Fibroblast of lung (primary cell): ENCODE measurements at regions not wholly inside any gene's neighbourhood (a gene's known extent, or its start where the extent isn't known, plus 50 kb on each side); places are given as distances from the start of the nearest gene placed in this dataset.

Experiments
- DNase-seq, 2 donors: peaks; one replicate each; pipeline versions ENCODE4 v3.0.0 to v3.0.0-alpha.2; 2010; ENCODE audit warnings: low read depth in 2 of 2
- H2AFZ ChIP-seq: 2 replicates; pipeline ENCODE4 v1.5.1; 2012; ENCODE audit warnings: low read length, control low read depth, inconsistent platforms
- H3K27ac ChIP-seq: 2 replicates; pipeline ENCODE4 v1.5.1; 2011; ENCODE audit warnings: low read length, control low read depth; ENCODE audit not compliant: insufficient read depth
- H3K27me3 ChIP-seq: 2 replicates; pipeline ENCODE4 v1.5.1; 2011; ENCODE audit warnings: mild to moderate bottlenecking, low read length; ENCODE audit not compliant: control insufficient read depth, insufficient read depth
- H3K36me3 ChIP-seq: 2 replicates; pipeline ENCODE4 v1.5.1; 2011; ENCODE audit warnings: low read length; ENCODE audit not compliant: control insufficient read depth, insufficient read depth
- H3K4me1 ChIP-seq: 2 replicates; pipeline ENCODE4 v1.5.1; 2011; ENCODE audit warnings: low read length; ENCODE audit not compliant: control insufficient read depth, insufficient read depth; ENCODE audit errors: extremely low read depth
- H3K4me2 ChIP-seq: 2 replicates; pipeline ENCODE4 v1.5.1; 2011; ENCODE audit warnings: low read length, control low read depth; ENCODE audit not compliant: insufficient read depth; ENCODE audit errors: extremely low read depth
- H3K4me3 ChIP-seq, 4 experiments: fragments of 200-600 bp in 1 of 4; sonication (generic) in 1 of 4; replicated peaks in 1 of 4; 2 replicates each; pipeline ENCODE4 v1.5.1; 2011 to 2016; ENCODE audit warnings: low read length in 4 of 4, low read depth in 3 of 4, mild to moderate bottlenecking in 3 of 4, control low read depth in 2 of 4, inconsistent platforms in 1 of 4, mixed read lengths in 1 of 4; ENCODE audit not compliant: insufficient read depth in 1 of 4; ENCODE audit errors: control extremely low read depth in 1 of 4
- H3K79me2 ChIP-seq: 2 replicates; pipeline ENCODE4 v1.5.1; 2012; ENCODE audit warnings: mild to moderate bottlenecking, low read length, inconsistent platforms; ENCODE audit not compliant: control insufficient read depth, insufficient read depth
- H3K9ac ChIP-seq: 2 replicates; pipeline ENCODE4 v1.5.1; 2011; ENCODE audit warnings: mild to moderate bottlenecking, low read length, control low read depth; ENCODE audit not compliant: insufficient read depth
- H3K9me3 ChIP-seq: 2 replicates; pipeline ENCODE4 v1.5.1; 2012; ENCODE audit warnings: low read depth, low read length; ENCODE audit not compliant: control insufficient read depth, insufficient read depth
- H4K20me1 ChIP-seq: 2 replicates; pipeline ENCODE4 v1.5.1; 2011; ENCODE audit warnings: low read length; ENCODE audit not compliant: control insufficient read depth, insufficient read depth; ENCODE audit errors: extremely low read depth
- CTCF ChIP-seq, 2 donors: IDR thresholded peaks in 1 of 2; conservative IDR thresholded peaks in 1 of 2; 1 replicate in 1 of 2; 2 replicates in 1 of 2; pipeline ENCODE4 v1.5.1; 2011 to 2012; ENCODE audit warnings: low read length in 2 of 2, control low read depth in 1 of 2, inconsistent platforms in 1 of 2, low read depth in 1 of 2, mild to moderate bottlenecking in 1 of 2
- EZH2 ChIP-seq: IDR thresholded peaks from 2 replicates; pipeline ENCODE4 v1.5.1; 2012; ENCODE audit warnings: low read length, control low read depth, mild to moderate bottlenecking; ENCODE audit errors: missing control alignments

- Histone ChIP-seq H3K9ac (no peak overlapping the region), H3K27me3 (peaks cover 5% of the 10 kb centered on the region), H3K79me2 (no peaks in the 10 kb centered on the region), H3K9me3 (no peaks in the 10 kb centered on the region), H3K36me3 (no peaks in the 10 kb centered on the region), H2AFZ (no peak overlapping the region), H3K4me3 (no peak overlapping the region), H3K4me2 (no peak overlapping the region), H4K20me1 (no peaks in the 10 kb centered on the region), H3K27ac (no peak overlapping the region), H3K4me1 (no peaks in the 10 kb centered on the region)
- TF ChIP-seq EZH2 (no peak), CTCF (conservative IDR thresholded peaks at IDR 0.05 in 1 of 2, IDR thresholded peaks at IDR 0.05 in 1 of 2; ENCODE audit: low read depth in 1 of 2, low read length in 2 of 2) (no peak)
- DNase-seq: no peak
These were observed 105.2 kb upstream of the TMCC3 start for GRCh38 chr12:94755598-94755997.

- Histone ChIP-seq H3K36me3 (no peaks in the 10 kb centered on the region), H3K79me2 (no peaks in the 10 kb centered on the region), H3K4me1 (no peaks in the 10 kb centered on the region), H3K9ac (no peak overlapping the region), H4K20me1 (no peaks in the 10 kb centered on the region), H3K9me3 (no peaks in the 10 kb centered on the region), H3K27ac (no peak overlapping the region), H2AFZ (no peak overlapping the region), H3K4me3 (no peak overlapping the region), H3K4me2 (no peak overlapping the region), H3K27me3 (peaks cover 9% of the 10 kb centered on the region)
- peak; percentile 24 to 46 for TF ChIP-seq CTCF (conservative IDR thresholded peaks at IDR 0.05 in 1 of 2, IDR thresholded peaks at IDR 0.05 in 1 of 2; ENCODE audit: low read depth in 1 of 2, low read length in 2 of 2)
- no peak for TF ChIP-seq EZH2
- peak in 1 of 2 donors; percentile 23 for DNase-seq
These were observed 104.3 kb upstream of the TMCC3 start for GRCh38 chr12:94754653-94755052.

GRCh38 chr12:94753036-94753679 is 102.8 kb upstream of the TMCC3 start:
- no peak overlapping the region for H3K27ac ChIP-seq
- H3K36me3 ChIP-seq: no peaks in the 10 kb centered on the region
- DNase-seq: peak; percentile 25 to 30
- H3K9ac ChIP-seq: no peak overlapping the region
- no peaks in the 10 kb centered on the region for H3K9me3 ChIP-seq
- H3K4me1 ChIP-seq: no peaks in the 10 kb centered on the region
- no peak overlapping the region for H3K4me2 ChIP-seq
- TF ChIP-seq CTCF (conservative IDR thresholded peaks at IDR 0.05 in 1 of 2, IDR thresholded peaks at IDR 0.05 in 1 of 2; ENCODE audit: low read depth in 1 of 2, low read length in 2 of 2) (no peak), EZH2 (no peak)
- no peaks in the 10 kb centered on the region for H4K20me1 ChIP-seq
- peaks cover 9% of the 10 kb centered on the region for H3K27me3 ChIP-seq
- H2AFZ ChIP-seq: no peak overlapping the region
- no peaks in the 10 kb centered on the region for H3K79me2 ChIP-seq
- no peak overlapping the region for H3K4me3 ChIP-seq
